K562 (cell line): ENCODE measurements at regions not wholly inside any gene's neighbourhood (a gene's known extent, or its start where the extent isn't known, plus 50 kb on each side); places are given as distances from the start of the nearest gene placed in this dataset.

ENCODE experiments used
- CGGBP1 ChIP-seq: fragments of 250-450 bp; sonication (Bioruptor Pico); IDR thresholded peaks from 2 replicates; pipeline ENCODE4 v1.9.0; 2021; ENCODE audit warnings: mild to moderate bottlenecking
- CUX1 ChIP-seq: fragments of 200-800 bp; sonication (Bioruptor generic); IDR thresholded peaks from 2 replicates; pipeline ENCODE4 v1.6.1; 2016; ENCODE audit warnings: missing genetic modification characterization, missing compliant biosample characterization
- HMGXB4 ChIP-seq: sonication (generic); formaldehyde crosslinking; IDR thresholded peaks from 2 replicates; pipeline ENCODE4 v1.8.1; 2023; ENCODE audit warnings: mild to moderate bottlenecking, missing genetic modification reagents
- OTX1 ChIP-seq: fragments of 450-650 bp; formaldehyde crosslinking; IDR thresholded peaks from 2 replicates; pipeline ENCODE4 v1.4.0; 2022; ENCODE audit warnings: mild to moderate bottlenecking
- ZNF586 ChIP-seq: fragments of 450-650 bp; formaldehyde crosslinking; conservative IDR thresholded peaks from 2 replicates; pipeline ENCODE4 v1.4.0; 2020; ENCODE audit warnings: mild to moderate bottlenecking, moderate library complexity
- ZNF76 ChIP-seq: fragments of 250-450 bp; sonication (Bioruptor Pico); IDR thresholded peaks from 2 replicates; pipeline ENCODE4 v1.4.0; 2020; ENCODE audit warnings: mild to moderate bottlenecking, moderate library complexity, borderline replicate concordance

GRCh38 chr13:73231471-73231870 is 172.7 kb downstream of the KLF5 start (continued):
- TF ChIP-seq CUX1 (CRISPR knock-in tag) (no peak), OTX1 (CRISPR knock-in tag) (no peak), HMGXB4 (no peak), ZNF76 (CRISPR knock-in tag) (no peak), ZNF586 (no peak), CGGBP1 (no peak)
